Right ventricle myocardium inferior (tissue), 1 donor: ENCODE measurements at regions not wholly inside any gene's neighbourhood (a gene's known extent, or its start where the extent isn't known, plus 50 kb on each side); places are given as distances from the start of the nearest gene placed in this dataset.

Source experiments
- ATAC-seq: fragments of 200-7000 bp; cut with Tn5 transposase; one replicate; pipeline ENCODE4 v1.9.1; 2020; ENCODE audit warnings: mild to moderate bottlenecking, moderate library complexity
- DNase-seq: peaks from one replicate; pipeline ENCODE4 v3.0.0; 2021; ENCODE audit errors: missing footprints
- intact Hi-C: fragments of 100-400 bp; cut with DNase I; formaldehyde crosslinking; loops from one replicate; pipeline ENCODE4 v1.11.0; 2022
- donor health status: DM: no; HTN: yes; CAD: no; lungs with severe emphysema.

DNA sequence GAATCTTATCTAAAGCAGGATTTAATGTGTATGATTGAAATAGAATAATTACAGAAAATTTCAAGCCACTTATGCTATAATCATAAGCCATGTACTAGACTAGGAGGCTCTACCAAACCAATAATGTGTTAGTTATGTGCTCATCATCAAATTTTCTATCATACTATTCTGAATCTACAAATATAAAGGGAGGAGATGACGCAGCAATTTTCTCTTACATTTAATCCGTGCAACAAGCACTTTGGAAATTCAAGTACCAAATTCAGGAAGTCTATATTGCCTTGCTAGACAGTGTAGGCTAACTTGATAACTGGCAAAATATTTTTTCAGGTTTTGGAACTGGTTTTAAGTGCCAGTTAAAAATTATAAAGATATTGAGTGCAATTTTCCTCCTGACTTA is 283.5 kb downstream of the C4orf33 start:
- DNase-seq (no peak), ATAC-seq (no peak)
- intact Hi-C loops = no loop called here

DNA sequence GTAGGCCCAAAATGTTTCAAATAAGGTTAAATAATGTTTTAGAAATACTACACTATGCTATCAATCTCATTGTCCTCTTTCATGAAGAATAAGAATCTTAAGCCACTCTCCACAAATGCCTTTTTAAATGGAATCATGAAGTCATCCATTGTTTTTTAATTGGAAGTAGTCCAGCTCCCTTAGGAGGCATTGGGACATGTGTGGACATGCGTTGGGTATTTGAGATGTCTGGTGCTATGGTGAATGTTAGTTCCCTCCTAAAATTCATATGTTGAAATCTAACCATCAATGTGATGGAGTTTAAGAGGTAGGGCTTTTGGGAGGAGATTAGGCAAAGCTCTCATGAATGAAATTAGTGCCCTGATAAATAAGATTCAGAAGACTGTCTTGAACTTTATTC is 289.0 kb downstream of the C4orf33 start:
- intact Hi-C loops = no loop called here
- ATAC-seq = no peak
- no peak for DNase-seq

DNA sequence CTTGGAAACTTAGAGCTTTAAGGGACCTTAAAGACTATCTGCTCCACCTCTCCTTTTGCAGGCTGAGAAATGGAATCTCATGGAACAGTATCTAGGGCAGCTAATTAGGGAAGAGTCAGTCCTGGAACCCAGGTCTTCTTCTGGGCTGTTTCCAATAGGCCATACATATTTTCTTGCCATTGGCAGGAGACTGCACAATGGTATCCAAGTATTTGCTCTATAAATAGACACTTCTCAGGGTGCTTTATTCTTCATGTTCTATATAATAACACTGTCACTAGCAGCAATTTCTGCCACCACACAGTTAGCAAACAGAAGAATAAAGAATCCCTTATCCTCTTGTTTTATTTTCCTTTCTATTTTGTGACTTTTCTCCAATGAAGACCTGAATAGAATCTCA is 291.7 kb downstream of the C4orf33 start:
- ATAC-seq (peak; percentile 54), DNase-seq (no peak)
- intact Hi-C loops = no loop called here

DNA sequence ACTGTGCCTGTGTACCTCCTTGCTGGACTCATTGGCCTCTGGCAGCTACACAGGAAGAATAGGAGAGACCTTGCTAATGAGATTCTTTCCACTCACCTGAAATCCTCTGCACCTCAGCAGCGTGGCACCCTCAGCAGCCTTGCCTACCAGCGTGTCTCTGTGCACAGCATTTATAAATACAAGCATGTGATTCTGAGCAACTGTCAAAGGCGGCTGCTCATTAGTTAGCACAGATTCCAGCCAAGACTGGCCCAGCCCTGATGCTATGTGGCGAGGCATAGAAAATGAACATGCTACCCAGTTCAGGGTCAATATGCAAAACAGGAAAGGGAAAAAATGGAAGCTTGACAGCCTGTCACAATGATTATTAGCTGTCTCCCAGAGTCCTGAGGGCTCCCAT is 298.0 kb downstream of the C4orf33 start:
- ATAC-seq = no peak
- no peak for DNase-seq
- intact Hi-C loops = no loop called here

DNA sequence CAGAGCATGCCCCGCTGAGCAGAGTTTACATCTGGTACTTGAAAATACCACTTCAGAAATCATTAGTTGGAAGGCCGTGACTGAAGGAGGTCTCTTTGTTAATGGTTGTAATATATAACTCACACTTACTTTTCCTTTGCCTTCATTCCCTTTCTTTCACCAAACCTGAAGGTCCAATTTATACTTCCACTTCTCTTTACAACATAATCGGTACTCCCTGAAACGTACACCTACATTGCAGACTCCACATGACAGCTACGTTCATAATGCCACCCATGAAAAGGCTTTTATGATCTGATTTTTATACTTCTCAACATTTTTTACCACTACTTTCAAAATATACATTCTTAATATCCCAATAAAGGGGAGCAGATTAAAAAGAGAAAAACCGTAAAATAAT is 298.7 kb downstream of the C4orf33 start:
- DNase-seq (no peak), ATAC-seq (no peak)
- intact Hi-C loops = no loop called here

DNA sequence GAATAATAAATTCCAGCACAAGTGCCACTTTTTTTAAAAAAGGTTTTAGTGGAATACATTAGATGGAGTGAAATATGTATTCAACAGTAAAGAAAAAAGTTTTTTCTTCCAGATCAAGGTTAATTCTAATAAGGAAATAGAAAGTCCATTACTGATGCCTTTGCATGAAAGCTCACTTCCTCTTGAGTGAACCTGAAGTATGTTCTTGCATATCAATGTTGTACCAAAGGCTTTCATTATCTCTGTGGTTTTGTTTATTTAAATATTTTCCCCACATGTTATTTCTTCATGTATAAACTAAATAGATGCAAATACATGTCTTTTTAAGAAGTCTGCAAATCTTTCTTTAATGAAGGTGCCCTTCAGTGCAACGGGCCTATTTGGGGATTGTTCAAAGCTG is 307.9 kb downstream of the C4orf33 start:
- intact Hi-C loops = no loop called here
- DNase-seq = no peak
- ATAC-seq = no peak

DNA sequence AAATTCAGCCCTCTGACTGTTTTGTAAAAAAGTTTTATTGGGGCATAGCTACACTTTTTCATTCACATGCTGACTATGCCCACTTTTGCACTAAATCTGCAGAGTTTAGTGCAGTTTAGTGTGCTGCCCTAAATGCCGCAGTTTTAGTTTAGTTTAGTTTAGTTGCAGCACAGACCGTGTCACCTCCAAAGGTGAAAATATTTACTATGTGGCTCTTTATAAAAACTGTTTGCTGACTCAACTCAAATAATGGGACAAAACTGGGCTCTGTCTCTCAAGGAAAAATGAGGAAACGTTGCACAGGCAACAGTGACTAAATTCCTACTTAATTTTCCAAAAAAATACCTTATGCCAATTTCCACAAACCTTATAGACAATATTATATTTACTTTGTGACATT is 314.2 kb downstream of the C4orf33 start:
- intact Hi-C loops = no loop called here
- ATAC-seq (no peak), DNase-seq (no peak)

DNA sequence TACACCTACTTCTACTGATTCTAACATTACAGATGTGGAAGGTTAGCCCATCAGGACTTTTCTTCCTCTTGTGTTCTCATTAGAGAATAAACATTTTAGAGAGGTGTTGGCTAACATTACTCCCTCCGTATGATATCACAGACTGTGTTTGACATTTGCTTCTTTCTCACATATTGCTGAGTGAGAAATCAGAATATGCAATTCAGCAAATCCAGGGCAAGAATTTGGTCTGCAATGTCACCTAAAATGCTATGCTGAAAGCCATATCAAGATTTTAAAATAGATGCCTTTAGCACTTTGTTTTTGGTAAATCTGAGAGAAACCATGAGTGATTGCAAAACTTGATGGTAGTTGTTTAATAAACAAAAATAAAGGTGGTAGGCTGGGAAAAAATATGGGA is 319.1 kb downstream of the C4orf33 start:
- no peak for DNase-seq
- intact Hi-C loops = no loop called here
- ATAC-seq = no peak

DNA sequence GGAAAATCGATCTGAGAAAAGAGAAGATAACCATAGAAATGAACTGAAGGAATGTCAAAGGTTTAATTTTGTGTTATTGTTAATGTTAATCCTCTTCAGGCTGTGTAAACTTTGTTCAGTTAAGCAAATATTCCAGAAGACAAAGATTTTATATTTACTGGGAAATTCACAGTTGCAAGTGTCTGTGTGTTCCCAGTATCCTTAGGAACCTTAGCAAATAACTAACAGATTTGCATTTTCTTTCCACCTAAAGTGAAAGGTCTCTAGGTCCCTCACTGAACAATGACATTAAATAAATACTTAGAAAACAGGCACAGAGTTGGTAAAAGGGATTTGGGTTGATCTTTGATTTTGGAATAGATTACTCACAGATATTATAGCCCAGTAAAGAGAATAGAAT is 324.7 kb downstream of the C4orf33 start:
- intact Hi-C loops = no loop called here
- no peak for DNase-seq
- ATAC-seq = no peak

DNA sequence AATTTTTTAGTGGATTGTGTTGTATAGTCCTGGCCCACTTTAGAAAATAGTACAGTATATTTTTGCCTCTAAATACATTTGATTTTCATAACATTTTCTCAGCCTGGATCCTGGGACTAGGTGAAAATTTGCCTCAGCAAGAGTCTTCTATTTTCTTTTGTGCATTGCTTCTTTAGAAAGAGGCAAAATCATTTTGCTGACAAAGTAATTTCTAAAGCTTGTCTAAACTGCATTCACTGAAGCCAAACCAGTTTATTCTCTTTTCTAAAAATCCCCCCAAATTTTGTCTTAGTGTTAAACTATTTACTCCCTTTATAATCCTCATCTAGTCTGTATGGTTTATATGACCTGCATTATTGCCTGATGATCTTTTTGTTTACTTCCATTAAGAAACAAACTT is 326.3 kb downstream of the C4orf33 start:
- DNase-seq (no peak), ATAC-seq (no peak)
- intact Hi-C loops = no loop called here

DNA sequence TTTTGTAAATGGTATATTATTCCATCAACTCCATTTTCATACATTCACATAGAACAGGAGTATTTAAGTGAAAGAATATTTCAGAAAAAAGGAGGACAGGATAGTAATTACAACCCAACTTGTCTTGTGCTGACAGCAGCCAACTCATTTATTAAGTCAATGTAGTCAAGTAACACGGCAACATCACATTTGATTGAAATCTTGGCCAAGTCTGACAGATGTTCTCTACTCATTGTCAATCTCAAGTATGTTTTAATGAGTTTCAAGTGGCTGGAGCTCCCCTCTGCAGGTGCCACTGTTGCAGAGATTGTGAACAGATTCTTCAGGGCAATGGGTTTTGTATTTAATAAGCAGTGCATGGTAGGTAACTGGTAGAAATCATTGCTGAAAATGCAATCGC is 332.5 kb downstream of the C4orf33 start:
- ATAC-seq (no peak), DNase-seq (no peak)
- intact Hi-C loops = no loop called here

DNA sequence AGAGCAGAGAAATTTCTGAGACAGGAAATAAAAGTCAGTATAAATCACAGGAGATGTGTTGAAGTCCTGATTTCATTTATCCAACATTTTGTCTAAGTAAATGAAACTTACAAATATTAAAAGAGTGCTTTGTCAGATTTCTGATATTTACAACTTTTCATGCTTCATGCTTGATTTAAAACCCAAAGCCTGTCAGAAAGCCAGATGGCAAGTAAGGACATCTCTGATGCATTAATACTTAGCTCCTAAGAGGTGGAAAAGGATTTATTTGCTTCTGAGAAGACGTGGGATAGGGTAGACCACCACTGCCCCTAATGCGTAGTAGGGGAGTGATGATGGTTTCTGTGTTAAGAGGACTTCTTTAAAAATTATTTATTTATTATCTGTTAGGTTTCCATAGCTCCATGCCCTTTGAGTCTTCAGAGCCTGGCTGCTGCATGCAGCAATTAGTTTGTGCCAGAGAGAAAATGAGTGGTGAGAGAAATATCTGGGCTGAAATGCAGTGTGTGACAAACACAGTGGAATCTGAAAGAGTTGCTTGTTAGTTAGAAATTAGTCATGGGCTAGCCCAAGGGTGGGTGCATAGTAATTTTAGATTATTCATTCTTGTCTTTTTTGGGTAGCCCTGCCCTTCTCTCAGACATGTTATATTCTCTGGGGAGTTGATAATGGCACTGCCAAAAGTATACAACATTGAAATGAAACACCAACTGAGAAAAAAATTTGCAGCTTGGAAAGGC is 333.8 kb downstream of the C4orf33 start:
- no peak for ATAC-seq
- no peak for DNase-seq
- intact Hi-C loops = loop anchor here (1.0 kb wide), 1 partner anchor 17 kb away; no protein-coding TSS in a partner anchor

DNA sequence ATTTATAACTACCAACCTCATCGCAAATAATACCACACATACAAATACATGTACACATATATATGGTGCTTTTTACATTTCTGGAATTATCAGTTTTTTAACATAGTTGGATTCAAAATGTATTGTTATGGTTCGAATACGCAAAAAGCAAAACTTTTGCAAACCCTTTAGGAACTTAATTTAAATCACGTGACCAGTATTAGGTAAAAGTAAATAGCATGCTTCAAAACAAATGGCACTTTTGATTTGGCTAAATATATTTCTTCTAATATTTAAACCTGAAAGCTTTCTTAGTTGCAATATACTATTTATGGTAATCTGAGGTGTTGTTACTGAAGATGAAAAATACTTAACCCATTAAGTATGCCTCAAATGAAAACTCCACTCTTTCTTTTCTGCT is 341.4 kb downstream of the C4orf33 start:
- intact Hi-C loops = no loop called here
- ATAC-seq (no peak), DNase-seq (no peak)

DNA sequence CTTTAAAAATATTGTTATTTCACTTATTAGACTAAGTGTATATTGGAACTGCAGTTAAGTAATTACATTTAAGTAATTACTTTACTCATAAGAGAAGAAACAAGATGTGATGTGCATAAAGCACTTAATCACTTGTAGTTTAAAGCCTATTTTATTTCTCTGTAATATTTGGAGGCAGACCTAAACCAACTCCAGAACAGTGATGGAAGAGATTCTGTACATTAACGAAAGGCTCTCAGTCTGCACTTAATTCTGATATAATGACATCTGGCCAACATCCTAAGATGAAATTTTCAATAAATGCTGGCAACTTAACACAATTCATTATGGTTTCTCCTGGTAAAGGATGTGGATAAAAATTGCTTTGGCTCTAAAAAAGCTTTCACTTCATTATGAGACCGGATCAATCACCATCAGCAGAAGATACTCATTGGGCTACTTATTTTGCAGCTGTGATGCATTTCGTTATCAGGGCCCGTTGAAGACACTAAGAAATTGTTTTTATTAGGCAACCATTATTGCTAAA is 342.6 kb downstream of the C4orf33 start:
- ATAC-seq (no peak), DNase-seq (no peak)
- intact Hi-C loops = no loop called here

DNA sequence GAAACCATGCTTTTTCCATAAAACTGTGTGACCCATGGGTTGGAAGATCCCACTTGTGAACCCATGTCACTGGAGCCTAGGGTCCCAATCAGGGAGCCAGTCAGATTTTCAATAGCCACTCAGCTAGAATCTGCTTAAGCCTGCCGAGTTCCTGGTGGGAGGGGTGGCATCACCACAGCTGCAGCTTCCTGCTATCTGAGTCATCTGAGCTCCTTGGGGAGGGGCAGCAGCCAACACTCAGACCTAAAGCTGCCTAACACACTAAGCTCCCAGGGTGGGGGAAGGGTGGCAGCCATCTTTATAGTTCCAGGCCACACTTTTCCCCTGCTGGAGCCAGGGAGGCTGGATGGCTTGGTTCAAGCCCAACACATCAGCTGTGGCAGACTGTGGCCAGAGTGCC is 350.1 kb downstream of the C4orf33 start:
- no peak for ATAC-seq
- no peak for DNase-seq
- intact Hi-C loops = no loop called here

DNA sequence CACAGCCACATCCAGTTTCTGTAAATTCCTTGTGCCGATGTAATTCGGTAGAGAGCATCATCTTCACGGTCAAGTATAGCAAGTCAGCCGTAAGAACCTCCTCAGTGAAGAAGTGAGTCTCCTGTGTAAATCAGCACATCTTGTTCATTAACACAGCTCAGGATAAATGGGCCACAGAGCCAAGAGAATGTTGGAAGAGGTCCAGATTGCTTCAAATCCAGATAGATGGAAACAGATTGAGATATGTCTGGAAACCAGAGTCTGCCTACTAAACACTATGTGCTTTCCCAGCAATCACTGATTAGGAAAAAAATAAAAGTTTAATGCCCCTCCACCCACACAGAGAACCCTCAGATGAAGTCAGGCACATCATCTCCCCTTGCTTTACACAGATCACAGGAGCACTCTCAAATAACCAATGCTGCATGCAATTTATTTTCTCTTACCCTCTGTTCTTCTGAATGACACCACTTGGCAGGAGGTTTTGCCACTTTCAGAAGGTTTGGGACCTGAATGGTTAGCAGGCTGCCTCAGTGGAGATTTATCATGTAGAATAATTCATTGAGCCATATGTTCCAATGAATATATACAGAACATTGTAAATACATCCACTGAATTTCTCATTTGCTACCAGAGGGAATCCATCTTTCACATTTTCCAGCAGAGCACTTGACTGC is 357.7 kb downstream of the C4orf33 start:
- intact Hi-C loops = no loop called here
- no peak for ATAC-seq
- no peak for DNase-seq

DNA sequence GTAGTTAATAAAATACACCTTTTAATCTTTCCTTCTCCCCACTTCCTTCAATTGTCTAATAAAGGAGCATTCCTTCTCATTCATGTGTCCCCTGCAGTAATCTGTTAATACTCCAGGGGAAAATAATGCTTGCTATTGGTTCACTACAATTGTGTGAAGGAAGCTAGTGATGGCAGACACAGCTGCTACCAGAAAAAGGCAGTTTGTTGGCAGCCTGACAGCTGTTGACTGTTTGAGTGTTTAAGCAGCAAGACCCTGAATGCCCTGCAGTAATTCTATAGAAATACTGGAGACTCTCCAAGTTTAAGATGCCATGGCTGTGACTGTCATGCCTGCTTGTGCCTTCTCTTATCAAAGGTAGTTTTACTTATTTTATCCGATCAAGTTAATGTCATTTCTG is 359.5 kb downstream of the C4orf33 start:
- no peak for ATAC-seq
- intact Hi-C loops = no loop called here
- DNase-seq = no peak

DNA sequence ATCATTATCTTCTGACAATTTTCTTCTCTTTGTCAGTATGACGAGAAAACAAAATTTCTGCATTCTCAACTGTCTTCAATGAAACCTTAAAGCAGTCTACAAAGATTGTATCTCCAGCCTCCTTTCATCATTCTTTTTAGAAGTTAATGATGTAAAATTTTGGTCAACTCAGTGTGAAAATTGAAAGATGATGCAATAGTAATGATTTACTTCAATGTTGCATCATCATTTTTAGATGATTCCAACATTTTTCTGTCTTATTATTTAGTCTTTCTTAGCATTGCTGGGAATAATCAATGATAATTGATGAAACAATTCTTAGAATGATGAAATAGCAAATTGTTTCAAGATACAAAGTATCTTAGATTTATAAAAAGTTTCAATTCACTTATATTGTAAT is 372.7 kb downstream of the C4orf33 start:
- ATAC-seq = no peak
- DNase-seq = no peak
- intact Hi-C loops = no loop called here

DNA sequence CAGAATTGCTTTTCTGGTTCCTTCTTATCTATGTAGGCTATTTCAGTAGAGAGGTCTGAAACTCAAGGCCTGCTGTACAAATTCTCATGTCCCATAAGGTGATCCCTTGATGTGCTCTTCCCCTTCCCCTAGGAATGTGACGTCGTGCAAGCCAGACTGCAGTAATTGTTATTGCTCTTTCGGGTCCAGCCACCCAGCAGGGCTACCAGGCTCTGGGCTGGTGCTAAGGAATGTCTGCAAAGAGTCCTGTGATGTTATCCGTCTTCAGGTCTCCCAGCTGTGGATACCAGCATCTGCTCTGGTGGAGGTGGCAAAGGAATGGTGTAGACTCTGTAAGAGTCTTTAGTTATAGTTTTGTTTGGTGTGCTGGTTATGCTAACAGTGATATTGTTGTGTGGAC is 378.7 kb downstream of the C4orf33 start:
- DNase-seq (no peak), ATAC-seq (no peak)
- intact Hi-C loops = no loop called here

DNA sequence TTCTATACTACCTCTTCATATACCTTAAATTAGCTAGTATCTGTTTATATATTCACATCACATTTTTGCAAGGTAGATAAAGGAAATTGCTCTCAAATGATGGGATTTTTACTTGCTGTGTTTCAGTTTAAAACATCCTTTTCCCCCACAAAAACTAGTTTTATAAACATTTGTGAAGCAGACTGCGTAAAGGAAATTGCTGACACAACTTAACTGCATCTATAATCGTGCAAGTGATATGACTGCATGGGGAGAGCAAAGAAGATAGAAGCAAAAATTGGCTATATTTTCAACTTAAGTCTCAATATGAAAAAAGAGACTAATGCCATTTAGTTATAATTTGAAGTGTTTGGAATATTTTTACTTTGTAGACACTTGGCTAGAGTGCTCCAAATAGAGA is 385.2 kb downstream of the C4orf33 start:
- no peak for ATAC-seq
- intact Hi-C loops = no loop called here
- no peak for DNase-seq

DNA sequence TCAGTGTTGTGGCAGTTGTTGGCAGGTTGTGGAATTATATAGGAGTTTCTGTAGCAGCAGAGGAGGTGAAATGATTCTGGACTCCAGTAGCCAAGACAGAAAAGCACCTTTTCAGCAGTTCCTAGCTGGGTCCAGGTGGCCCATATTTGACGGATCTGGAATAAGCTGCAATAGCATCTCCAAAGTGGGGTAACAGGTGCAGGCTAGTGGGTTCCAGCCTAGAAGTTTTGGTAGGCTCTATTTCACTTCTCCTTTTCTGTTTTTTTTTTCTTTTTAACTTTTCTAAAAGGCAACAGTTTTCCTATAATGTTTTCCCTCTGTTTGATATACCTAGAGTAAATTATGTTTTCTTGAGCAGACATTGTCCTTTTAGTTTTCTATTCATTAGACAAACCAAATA is 392.5 kb downstream of the C4orf33 start:
- intact Hi-C loops = no loop called here
- DNase-seq (no peak), ATAC-seq (no peak)
